ENCODE measurements at regions not wholly inside any gene's neighbourhood (a gene's known extent, or its start where the extent isn't known, plus 50 kb on each side); places are given as distances from the start of the nearest gene placed in this dataset.

- TF ChIP-seq POLR2A (IDR thresholded peaks at IDR 0.05) (no peak), CTCF (IDR thresholded peaks at IDR 0.05) (no peak)
These were observed 345.8 kb upstream of the GRID2 start for GRCh38 chr4:91957963-91958362.

Data from heart left ventricle (tissue), 13 donors.